ENCODE measurements at regions not wholly inside any gene's neighbourhood (a gene's known extent, or its start where the extent isn't known, plus 50 kb on each side); places are given as distances from the start of the nearest gene placed in this dataset.

DNA sequence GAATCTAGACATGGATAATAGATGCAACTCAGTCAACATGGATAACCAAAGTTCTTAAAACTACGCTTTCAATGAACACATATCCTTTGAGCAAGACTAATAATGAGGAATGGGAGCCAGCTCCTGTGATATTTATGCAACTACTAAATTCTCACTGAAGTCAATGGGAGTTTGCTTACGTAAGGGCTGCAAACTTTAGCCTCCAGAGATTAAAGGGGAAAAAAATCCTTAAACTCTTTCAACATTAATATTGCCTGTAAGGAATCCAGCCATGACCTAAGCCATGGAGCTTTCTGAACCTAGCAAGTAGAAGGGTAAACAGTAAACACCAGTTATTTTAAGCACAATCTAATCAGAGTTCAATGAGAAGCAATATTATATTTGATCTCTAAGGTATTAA lies 125.2 kb upstream of the PITX2 start:
- TF ChIP-seq, protein P1, sequence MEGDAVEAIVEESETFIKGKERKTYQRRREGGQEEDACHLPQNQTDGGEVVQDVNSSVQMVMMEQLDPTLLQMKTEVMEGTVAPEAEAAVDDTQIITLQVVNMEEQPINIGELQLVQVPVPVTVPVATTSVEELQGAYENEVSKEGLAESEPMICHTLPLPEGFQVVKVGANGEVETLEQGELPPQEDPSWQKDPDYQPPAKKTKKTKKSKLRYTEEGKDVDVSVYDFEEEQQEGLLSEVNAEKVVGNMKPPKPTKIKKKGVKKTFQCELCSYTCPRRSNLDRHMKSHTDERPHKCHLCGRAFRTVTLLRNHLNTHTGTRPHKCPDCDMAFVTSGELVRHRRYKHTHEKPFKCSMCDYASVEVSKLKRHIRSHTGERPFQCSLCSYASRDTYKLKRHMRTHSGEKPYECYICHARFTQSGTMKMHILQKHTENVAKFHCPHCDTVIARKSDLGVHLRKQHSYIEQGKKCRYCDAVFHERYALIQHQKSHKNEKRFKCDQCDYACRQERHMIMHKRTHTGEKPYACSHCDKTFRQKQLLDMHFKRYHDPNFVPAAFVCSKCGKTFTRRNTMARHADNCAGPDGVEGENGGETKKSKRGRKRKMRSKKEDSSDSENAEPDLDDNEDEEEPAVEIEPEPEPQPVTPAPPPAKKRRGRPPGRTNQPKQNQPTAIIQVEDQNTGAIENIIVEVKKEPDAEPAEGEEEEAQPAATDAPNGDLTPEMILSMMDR (IDR thresholded peaks at IDR 0.05) = no peak
- TF ChIP-seq POLR2A (IDR thresholded peaks at IDR 0.05) = no peak
- no peak for TF ChIP-seq POLR2AphosphoS5 (IDR thresholded peaks at IDR 0.05)
